GM18517 (cell line): ENCODE measurements at regions not wholly inside any gene's neighbourhood (a gene's known extent, or its start where the extent isn't known, plus 50 kb on each side); places are given as distances from the start of the nearest gene placed in this dataset.

Source experiments
- ATAC-seq: cut with Tn5 transposase; IDR thresholded peaks from one replicate; pipeline ENCODE4 v1.9.1; 2021; ENCODE audit warnings: mild to moderate bottlenecking, moderate library complexity; ENCODE audit not compliant: unreplicated experiment

DNA sequence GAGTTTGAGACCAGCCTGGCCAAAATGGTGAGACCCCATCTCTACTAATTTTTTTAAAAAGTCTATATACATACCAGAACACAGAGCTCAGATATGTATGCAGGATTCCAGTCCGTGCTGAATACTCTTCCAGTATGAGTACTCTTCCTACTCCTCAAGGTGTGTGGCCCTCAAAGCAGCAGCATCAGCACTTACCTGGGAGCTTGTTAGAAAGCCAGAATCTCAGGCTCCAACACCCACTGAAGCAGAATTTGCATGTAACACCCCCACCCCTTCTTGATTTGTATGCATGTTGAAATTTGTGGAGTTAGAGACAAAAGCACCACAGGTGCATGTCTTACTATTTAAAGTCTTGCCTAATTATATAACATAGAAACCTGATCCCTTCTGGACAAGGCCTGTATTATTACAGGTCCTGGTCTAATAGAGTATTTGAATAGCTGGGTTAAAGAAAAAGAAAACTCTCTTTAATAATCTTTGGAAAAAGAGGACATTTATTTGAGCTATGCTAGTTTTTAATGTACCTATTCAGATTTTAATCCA lies 50.3 kb upstream of the NFE2L2 start:
- no peak for ATAC-seq

DNA sequence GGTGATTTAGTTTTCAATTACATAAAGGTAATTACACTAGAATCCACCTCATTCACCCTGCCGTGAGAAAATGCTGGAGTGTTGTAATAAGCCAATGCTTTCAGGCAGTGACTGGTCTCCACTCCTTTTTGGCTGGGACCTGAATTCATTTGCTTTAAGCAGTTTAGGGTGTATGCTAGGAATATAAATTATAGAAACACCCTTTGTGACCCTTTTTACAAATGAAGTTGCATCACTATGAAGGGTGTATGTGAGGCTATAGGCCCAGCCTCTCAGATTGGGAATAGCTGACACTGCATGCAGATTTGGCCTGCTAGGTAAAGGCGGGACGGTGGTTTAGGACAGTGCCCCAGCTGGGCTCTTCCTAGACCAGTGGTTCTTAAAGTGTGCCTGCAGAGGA lies 50.8 kb upstream of the NFE2L2 start:
- no peak for ATAC-seq

DNA sequence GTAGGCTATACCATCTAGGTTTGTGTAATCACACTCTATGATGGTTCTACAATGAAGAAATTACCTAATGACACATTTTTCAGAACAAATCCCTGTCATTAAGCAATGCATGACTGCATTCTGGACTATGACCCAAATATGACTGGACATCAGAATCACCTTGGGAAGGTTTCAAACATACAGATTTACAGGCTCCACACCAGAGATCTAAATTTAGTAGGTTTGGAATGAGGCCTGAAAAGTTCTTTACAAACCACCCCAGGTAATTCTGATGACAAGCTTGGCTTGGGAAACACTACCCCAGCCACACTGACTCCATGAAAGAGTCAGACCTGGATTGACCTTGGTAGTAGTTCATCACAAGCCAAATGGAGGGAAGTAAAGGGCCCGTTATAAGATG lies 52.2 kb upstream of the NFE2L2 start:
- ATAC-seq = no peak

DNA sequence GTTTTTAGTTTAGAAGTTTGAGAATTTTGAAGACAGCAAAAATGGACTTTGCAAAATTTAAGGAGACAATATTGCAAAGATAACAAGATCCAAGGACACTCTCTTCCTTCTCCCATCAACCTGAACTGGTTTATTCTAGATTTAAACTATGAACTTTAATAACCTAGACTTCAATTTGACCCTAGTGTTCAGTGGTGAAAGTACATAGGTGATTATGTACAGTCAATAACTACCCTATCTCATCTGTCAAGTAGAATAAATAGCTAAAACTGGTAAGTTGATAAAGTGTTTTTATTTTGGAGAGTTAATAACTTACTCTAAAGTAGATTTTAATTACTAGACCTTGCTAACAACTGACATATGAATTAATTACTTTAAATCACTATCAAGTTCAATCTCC lies 52.9 kb upstream of the NFE2L2 start:
- ATAC-seq = no peak

DNA sequence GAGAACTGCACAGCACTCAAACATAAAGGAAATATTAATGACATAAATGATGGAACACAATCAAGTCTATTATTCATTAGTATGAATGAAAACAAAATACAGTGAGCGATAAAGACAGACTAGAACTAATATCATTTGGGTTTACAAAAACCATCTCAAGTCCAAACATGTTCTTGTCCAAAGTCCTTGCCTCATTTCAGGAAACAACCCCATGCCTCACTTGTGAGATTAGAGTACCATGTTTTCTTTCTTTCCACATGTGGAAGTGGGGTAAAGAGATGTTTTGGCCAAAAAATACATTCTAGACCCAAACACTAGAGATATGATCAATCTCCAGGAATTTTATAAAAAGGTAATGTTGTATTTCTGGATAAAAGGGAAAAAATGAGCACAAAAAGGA lies 53.3 kb upstream of the NFE2L2 start:
- no peak for ATAC-seq

DNA sequence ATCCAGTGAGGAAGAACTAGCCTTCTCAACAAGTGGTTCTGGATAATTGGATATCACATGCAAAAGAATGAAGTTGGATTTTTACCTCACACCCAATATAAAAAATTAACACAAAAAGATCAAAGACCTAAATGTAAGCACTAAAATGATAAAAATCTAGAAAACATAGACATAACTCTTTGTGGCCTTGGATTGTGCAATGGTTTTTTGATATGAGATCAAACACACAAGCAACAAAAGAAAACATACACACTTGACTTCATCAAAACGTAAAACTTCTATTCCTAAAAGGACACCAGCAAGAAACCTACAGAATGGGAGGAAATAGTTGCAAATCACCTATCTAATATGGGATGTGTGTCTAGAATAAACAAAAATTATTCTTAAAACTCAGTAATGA lies 54.1 kb upstream of the NFE2L2 start:
- no peak for ATAC-seq

DNA sequence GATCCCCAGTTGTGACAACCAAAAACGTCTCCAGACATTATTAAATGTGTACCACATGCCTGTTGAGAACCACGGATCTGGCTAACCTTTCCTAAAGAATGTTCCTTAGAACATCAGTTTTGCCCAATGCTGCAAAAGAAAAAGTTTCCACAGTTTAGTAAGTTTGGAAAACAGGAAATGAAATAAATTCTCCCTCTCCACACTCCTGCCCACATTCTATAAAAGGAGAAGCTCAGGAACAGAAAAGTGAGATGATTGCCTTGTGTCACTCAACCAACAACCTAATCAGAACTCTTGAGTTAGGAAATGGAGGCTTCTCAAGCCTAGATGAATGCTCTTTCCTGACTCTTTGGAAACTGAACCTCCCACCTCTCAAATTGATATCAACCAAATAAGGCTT lies 56.1 kb upstream of the NFE2L2 start:
- no peak for ATAC-seq

DNA sequence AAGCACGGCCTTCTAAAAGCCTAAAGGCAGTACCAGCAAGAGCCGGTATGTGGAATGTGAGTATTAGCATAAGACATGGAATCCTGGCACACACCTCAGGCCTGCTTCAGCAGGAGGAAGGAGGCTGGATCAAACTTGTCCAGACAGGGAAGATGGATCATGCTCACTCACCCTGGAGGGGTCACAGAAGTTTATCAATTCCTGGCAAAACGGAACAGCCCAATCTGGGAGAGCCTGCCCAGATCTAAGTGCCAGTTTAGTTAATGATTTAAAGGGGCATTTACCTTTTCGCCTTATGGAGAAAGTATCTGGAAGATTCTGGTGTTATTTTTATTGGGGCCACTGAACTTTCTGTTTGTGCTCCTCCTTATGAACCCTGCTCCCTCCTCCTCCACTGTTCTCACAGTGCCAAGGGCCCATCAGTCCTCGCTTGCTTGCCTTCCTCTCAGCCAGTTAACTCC lies 58.3 kb upstream of the NFE2L2 start:
- ATAC-seq = no peak

DNA sequence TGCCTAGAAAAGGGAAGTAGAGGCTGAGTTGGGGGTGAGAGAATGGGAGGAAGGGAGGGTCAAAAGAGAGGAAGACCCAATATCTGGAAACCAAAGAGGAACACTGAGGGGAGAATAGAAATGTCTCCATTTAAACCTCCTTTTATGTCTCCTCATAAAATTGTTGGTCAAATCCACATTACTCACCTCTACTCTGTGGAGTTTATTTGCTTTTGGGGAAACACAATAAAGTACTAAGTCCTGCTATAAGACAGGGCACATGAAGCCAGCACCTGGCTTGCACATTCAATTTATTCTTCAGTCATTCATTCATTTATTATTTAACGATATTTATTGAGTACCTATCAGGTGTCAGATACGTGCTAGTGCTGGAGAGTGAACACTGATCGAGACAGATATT lies 60.3 kb upstream of the NFE2L2 start:
- ATAC-seq = no peak

DNA sequence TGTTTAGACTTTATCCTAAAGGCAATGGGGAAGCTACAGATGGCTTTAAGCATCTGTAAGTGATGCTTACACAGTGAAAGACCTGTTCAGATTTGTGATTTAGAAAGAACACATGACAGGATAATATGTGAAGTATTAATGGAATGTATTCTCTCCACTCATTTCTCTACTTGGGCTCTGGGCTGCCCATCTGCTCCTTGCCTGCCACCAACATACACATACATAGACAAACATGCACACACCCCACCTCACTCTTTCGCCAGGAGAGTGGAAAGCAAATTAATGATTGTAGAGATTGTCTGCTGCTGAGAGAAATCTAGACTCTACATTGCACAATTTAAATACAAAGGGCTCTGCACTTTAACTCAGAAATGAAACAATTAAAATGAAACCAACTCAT lies 61.0 kb upstream of the NFE2L2 start:
- no peak for ATAC-seq

DNA sequence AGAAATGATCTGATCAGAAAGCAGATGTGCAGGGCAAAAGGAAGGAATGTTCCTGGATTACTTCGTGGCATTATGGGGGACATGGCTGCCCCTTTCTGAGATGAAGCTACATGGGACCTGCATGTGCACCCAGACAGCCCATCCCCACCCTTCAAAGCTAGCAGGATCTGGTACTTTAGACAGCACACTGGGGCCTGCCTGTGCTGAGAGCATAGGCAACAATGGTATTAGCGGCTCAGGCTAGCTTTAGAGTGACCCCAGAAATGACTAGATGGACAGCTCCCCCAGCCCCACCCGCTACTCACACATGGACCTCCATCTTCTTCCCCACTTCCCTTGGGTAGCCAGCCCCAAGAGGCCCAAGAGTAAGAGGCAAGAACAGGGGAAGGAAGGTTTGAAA lies 61.5 kb upstream of the NFE2L2 start:
- no peak for ATAC-seq

DNA sequence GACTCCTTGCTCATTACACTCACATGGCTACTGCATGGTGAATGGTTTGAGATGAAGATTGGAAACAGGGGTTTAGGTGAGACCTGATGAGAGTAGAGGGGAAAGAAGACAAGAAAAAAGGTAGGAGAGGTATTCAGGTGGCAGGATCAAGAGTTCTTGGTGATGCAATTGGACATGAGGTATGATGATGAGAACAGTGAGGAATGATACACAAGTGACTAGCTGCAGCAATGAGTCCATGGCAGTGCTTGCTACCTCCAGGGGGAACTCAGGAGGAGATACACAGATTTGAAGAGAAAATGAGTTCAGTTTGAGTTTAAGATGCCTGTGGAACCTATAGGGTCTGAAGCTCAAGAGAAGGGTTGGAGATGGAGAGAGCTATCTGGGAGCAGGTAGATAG lies 62.1 kb upstream of the NFE2L2 start:
- ATAC-seq = no peak

DNA sequence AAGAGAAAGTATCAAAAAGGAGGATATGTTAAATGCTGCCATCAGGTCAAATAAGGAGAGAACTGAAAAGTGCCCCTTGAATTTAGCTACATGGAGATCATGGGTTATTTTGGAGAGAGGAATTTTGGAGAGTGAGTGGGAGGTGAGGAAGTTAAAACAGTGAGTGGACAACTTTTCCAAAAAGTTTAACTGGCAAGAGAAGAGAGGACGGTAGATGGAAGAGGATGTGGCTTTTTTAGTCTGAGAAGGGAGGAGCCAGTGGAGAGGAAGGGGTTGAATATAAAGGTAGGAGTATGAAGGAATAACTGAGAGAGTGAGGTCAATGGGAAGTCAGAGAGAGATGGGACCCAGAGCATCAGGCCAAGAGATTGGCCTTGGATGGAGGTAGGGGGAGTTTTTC lies 62.5 kb upstream of the NFE2L2 start:
- ATAC-seq = no peak

DNA sequence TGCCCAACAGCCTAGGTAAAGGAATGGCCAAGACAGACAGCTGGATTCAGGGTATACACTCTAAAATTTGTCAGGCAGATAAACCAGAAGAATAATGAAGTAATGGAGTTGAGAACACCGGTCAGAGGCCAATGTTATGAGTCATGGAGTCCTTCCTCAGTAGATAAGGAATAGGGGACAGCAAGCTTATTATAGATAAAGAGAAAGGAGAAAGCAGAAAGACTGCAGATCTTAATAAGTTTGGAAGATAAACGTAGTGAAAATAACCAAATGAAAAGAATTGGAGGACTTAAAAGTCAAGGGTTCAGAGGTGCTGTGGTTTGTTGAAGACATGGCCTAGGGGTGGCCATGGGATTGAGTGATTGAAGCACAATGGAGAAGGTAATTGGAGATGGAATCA lies 63.5 kb upstream of the NFE2L2 start:
- no peak for ATAC-seq

DNA sequence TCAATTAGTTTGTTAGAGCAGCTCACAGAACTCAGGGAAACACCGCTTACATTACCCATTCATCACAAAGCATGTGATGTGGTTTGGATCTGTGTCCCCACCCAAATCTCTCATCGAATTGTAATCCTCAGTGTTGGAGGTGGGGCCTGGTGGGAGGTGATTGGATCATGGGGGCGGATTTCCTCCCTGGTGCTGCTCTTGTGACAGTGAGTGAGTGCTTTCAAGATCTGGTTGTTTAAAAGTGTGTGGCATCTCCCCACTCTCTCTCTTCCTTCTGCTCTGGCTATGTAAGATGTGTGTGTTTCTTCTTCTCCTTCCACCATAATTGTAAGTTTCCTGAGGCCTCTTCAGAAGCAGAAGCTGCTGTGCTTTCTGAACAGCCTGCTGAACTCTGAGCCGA lies 63.5 kb upstream of the AGPS start:
- ATAC-seq = no peak

DNA sequence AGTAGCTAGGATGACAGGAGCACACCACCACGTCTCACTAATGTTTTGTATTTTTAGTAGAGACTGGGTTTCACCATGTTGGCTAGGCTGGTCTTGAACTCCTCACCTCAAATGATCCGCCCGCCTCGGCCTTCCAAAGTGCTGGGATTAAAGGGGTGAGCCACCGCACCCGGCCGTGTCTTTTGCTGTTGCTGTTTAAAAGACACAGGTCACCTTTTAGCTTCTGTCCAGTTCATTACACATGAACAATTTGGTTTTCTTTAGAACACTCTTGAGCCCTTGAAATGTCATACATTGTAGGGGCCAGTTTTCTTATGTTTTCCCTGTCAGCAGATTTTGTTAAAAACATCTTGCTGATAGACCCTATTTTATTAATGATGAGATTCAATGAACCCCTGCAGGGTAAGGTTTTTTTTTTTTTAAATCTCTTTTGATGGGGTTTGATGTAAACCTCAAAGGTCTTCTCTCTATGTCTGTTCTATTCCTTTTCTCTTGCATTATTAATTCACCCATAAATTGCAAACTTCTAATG lies 61.0 kb upstream of the AGPS start:
- no peak for ATAC-seq

DNA sequence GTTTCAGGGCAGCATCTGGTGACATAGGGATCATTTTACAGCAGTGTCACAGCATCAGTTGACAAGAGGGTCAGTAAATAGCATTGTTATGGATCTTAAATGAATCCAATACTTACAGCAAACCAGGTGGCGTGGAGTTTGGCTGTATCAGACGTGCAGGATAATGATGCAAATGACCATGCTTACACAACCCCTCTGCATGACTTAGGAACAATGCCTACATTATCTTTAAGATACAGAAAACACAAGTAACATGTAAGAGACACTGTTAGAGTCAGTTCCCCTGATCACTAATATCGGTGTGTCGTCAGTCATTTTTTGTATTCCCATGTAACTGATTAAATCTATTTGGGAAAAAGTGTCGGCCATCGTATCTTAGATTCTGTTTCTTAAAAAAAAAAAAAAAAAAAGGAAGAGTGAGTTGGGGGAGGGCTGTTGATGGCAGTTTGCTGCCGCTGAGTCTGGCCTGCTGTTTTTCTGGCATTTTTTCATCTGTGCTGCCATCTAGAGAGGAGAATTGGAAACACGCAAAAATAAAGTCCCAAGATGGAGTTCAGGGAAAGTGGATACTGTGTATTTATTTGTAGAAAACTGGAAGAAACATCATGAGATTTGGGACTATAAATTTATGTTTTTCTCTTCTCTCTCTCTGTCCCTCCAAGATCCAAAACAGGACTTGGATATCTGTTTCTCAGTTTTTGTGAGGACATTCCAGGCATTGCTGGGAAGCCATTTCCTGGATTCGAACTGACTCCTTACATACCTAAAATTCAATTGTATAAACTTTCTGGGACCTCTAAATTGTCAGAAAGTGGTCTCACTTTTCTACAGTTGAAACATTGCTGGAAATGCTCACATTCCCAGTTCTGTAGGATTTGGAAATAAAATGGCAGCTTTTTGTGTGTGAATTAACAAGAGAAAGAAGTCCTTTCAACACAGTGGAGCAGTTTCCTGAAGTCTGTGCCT lies 60.3 kb upstream of the AGPS start:
- ATAC-seq = peak; percentile 84

DNA sequence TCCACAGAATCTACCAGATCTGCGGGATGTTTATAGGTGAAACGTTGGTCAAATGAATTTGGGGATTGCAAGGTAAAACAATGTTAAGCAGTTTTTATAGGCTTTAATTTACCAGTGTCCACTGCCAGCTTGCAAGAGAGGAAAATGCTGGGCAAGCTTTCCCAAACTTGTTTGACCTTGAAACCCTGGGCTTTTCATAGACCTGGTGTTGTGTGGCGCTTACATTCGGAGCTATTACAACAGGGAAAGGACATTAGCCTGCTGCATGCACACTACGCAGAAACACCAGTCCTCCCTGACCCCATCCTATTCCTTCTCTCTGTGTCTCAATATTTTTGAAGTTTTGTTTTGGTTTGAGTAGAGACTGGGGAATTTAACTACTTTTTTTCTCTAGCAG lies 59.6 kb upstream of the AGPS start:
- no peak for ATAC-seq

DNA sequence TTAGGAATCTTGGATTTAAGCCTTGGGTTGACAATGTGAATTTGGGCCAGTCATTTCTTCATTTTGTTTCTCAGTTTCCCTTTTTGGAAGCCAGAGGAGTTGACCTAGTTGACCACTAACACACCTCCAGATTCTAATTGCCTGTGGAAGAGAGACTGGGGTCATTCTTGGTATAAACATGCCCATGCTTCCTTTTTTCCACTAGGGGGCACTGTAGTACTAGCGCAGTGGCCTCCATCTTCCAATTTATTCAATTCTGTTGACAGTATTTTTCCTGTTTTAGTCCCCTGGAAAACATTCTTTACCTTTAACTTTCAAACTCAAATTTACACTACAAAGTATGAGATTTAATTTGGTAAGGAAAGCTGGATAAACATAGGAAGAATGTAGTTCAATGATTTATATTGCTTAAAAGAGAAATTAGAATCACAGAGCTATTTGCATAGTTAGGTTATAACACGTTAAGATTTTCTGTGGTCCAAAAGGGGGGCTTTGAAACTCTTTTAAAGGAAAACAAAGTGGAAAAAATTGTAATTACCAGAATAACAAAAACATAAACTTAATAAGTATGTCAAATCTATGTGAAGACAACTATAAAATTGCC lies 57.5 kb upstream of the AGPS start:
- peak; percentile 76 for ATAC-seq

DNA sequence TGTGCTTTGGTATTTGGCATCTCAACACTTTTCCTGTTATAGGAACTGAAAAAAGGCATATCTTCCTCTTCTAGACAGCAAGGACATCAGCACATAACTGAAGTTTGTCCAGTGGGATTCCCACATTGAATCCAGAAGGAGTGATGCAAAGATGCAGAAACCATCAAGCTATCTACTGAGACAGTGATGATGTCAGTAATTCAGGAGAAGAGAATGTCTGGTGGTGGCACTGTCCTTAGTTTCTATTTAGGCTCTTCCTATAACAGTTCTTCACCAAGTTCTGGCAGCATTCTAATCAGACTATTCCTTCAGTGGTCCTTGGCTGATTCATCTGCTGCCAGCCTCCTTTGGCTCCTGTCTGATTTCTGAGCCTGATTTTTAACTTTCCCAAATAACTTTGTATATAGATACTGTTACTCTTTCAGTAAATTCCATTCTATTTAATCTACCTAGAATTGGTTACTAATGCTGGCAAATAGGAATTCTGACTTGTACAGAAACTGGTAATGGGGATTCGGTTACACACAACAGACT lies 56.6 kb upstream of the AGPS start:
- no peak for ATAC-seq

DNA sequence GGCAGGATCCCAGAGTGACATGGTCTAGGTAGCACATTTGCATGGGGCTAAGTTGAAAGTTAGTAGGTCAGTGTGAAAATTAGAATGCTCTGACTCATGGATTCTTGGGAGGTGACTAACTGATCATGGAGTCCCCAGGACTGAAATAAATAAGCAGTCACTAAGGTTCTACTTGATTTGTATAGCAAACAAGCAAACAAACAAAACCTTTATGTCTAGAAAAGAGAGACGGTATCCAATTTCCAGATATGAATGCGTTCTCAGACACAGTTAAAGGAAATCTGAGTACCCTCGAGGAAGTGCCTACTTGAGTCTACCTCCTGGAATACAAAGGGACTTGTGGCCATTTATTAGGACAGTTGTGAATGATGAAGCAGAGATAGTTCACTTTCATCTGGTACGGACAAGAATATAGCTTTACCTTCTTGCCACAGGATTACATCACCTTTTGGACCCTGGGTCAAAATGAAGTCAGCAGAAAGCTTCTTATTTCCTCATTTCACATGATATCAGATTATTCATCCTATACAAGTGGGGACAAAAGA lies 54.3 kb upstream of the AGPS start:
- ATAC-seq = no peak
